ENCODE measurements at regions not wholly inside any gene's neighbourhood (a gene's known extent, or its start where the extent isn't known, plus 50 kb on each side); places are given as distances from the start of the nearest gene placed in this dataset.

- Histone ChIP-seq H3K27ac (no peak overlapping the region), H3K27me3 (no peaks in the 10 kb centered on the region), H3K4me1 (no peaks in the 10 kb centered on the region), H3K4me3 (no peak overlapping the region), H3K36me3 (no peaks in the 10 kb centered on the region), H3K9me3 (no peaks in the 10 kb centered on the region)
- WGBS, 2 donors (ENCODE audit: low coverage in 1 of 2): 86% methylated on average over 2 of the region's 5 CpGs; no CpG with 5 or more reads in 1 of the 2 donors
- no peak for ATAC-seq
- TF ChIP-seq POLR2A (IDR thresholded peaks at IDR 0.05): no peak
- TF ChIP-seq EP300 (IDR thresholded peaks at IDR 0.05): no peak
- TF ChIP-seq, protein P1, sequence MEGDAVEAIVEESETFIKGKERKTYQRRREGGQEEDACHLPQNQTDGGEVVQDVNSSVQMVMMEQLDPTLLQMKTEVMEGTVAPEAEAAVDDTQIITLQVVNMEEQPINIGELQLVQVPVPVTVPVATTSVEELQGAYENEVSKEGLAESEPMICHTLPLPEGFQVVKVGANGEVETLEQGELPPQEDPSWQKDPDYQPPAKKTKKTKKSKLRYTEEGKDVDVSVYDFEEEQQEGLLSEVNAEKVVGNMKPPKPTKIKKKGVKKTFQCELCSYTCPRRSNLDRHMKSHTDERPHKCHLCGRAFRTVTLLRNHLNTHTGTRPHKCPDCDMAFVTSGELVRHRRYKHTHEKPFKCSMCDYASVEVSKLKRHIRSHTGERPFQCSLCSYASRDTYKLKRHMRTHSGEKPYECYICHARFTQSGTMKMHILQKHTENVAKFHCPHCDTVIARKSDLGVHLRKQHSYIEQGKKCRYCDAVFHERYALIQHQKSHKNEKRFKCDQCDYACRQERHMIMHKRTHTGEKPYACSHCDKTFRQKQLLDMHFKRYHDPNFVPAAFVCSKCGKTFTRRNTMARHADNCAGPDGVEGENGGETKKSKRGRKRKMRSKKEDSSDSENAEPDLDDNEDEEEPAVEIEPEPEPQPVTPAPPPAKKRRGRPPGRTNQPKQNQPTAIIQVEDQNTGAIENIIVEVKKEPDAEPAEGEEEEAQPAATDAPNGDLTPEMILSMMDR (IDR thresholded peaks at IDR 0.05): no peak
- TF ChIP-seq POLR2AphosphoS5 (IDR thresholded peaks at IDR 0.05): no peak
Observed at GRCh38 chr13:88926890-88927502, 1255.8 kb downstream of the SLITRK5 start.

DNA sequence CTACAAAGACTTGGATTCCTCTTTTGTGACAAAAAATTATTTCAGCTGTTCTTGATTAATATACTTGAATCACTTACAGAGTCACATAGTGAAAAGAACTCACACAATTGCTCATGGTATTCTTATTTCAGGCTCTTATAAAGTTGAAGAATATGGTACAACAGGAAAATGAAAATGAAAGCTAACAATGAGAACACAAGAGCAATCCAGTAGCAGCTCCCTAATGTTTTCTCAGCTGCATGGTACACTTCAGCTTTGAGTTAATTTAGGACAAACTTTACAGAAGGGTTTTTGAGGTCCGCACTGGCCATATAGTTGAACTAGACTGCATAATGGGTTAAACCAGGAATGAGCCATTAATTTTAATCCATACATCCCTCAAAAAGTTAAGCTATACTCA lies 1261.8 kb downstream of the SLITRK5 start:
- H3K9me3 ChIP-seq: no peaks in the 10 kb centered on the region
- no peak overlapping the region for H3K4me3 ChIP-seq
- H3K36me3 ChIP-seq: no peaks in the 10 kb centered on the region
- ATAC-seq: no peak
- TF ChIP-seq POLR2A (IDR thresholded peaks at IDR 0.05) (no peak), POLR2AphosphoS5 (IDR thresholded peaks at IDR 0.05) (no peak), EP300 (IDR thresholded peaks at IDR 0.05) (no peak)
- TF ChIP-seq, protein P1 (IDR thresholded peaks at IDR 0.05): no peak
- WGBS, 2 donors (ENCODE audit: low coverage in 1 of 2): 85 to 100% methylated on average over 1 of the region's 1 CpG
- H3K27me3 ChIP-seq: no peaks in the 10 kb centered on the region
- no peak overlapping the region for H3K27ac ChIP-seq
- H3K4me1 ChIP-seq: no peaks in the 10 kb centered on the region

GRCh38 chr13:88937384-88937783 lies 1266.2 kb downstream of the SLITRK5 start:
- no peak for TF ChIP-seq POLR2AphosphoS5 (IDR thresholded peaks at IDR 0.05)
- no peak overlapping the region for H3K27ac ChIP-seq
- H3K36me3 ChIP-seq: no peaks in the 10 kb centered on the region
- H3K27me3 ChIP-seq: no peaks in the 10 kb centered on the region
- no peak overlapping the region for H3K4me3 ChIP-seq
- no peaks in the 10 kb centered on the region for H3K4me1 ChIP-seq
- no peak for ATAC-seq
- WGBS, 2 donors (ENCODE audit: low coverage in 1 of 2): 51 to 69% methylated on average over 2 to 3 of the region's 3 CpGs
- no peaks in the 10 kb centered on the region for H3K9me3 ChIP-seq

DNA sequence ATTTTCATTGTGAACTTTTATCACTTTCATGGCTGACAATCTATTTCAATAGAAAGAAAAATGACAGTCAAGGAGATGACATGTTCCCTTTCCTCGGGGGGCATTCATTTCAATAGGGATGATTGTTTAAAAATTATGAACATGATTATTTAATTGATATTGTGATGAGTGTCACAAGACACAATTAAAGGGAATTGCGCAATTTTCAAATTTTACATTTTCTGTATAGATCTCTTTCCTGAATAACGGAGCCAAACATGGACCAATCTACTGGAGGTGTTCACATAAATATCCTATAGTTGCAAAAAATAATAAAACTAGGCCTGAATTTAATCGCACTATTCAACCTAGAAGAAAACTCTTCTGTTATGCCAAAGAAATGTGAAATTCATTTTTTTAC lies 1274.6 kb downstream of the SLITRK5 start:
- H3K27me3 ChIP-seq: no peaks in the 10 kb centered on the region
- no peaks in the 10 kb centered on the region for H3K36me3 ChIP-seq
- ATAC-seq: no peak
- no peak overlapping the region for H3K4me3 ChIP-seq
- no peak overlapping the region for H3K27ac ChIP-seq
- WGBS, 2 donors (ENCODE audit: low coverage in 1 of 2): 87 to 94% methylated on average over 4 of the region's 4 CpGs
- TF ChIP-seq, protein P1 (IDR thresholded peaks at IDR 0.05): no peak
- no peaks in the 10 kb centered on the region for H3K4me1 ChIP-seq
- no peaks in the 10 kb centered on the region for H3K9me3 ChIP-seq

DNA sequence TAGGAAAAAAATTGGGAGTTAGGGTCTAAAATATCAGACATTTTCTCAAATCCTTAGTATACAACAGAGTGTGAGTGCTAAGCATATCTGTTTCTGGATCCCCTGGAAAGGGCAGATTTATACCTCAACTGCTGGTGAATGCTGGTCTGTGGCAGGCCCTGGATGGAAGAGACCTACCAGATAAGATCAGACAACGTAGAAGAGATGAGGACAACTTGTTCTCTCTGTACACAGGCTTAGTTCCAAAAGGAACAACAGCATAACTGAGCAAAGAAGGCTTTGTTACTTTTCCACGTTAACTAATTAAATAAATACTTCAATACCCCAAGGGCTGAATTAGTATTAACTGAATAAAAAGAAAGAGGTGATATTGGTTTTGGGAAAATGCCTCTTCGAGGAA lies 1277.3 kb downstream of the SLITRK5 start:
- whole genome bisulfite sequencing, 2 donors (ENCODE audit: low coverage in 1 of 2): 69 to 76% methylated on average over 3 of the region's 3 CpGs
- H3K4me3 ChIP-seq: no peak overlapping the region
- no peaks in the 10 kb centered on the region for H3K27me3 ChIP-seq
- no peak overlapping the region for H3K27ac ChIP-seq
- TF ChIP-seq EP300 (IDR thresholded peaks at IDR 0.05) (no peak), POLR2AphosphoS5 (IDR thresholded peaks at IDR 0.05) (no peak), POLR2A (IDR thresholded peaks at IDR 0.05) (no peak)
- TF ChIP-seq, protein P1 (IDR thresholded peaks at IDR 0.05): no peak
- ATAC-seq: no peak
- H3K36me3 ChIP-seq: no peaks in the 10 kb centered on the region
- H3K9me3 ChIP-seq: no peaks in the 10 kb centered on the region
- H3K4me1 ChIP-seq: no peaks in the 10 kb centered on the region

All from gastroesophageal sphincter (tissue), 4 donors.